Parathyroid adenoma (tissue), 2 donors: ENCODE measurements at regions not wholly inside any gene's neighbourhood (a gene's known extent, or its start where the extent isn't known, plus 50 kb on each side); places are given as distances from the start of the nearest gene placed in this dataset.

Source experiments
- H2AFZ ChIP-seq: fragments of 300-600 bp; sonication (generic); one replicate; pipeline ENCODE4 v1.7.0; 2017; ENCODE audit warnings: antibody characterized with exemption, mild to moderate bottlenecking
- H3K27ac ChIP-seq: fragments of 300-600 bp; sonication (generic); one replicate; pipeline ENCODE4 v1.7.0; 2017
- H3K27me3 ChIP-seq: fragments of 300-600 bp; sonication (generic); one replicate; pipeline ENCODE4 v1.7.0; 2017; ENCODE audit warnings: low read length; ENCODE audit not compliant: control insufficient read depth, insufficient read depth
- H3K36me3 ChIP-seq: fragments of 300-600 bp; sonication (generic); one replicate; pipeline ENCODE4 v1.7.0; 2017; ENCODE audit warnings: low read length; ENCODE audit not compliant: control insufficient read depth, insufficient read depth
- H3K4me1 ChIP-seq: fragments of 300-600 bp; sonication (generic); one replicate; pipeline ENCODE4 v1.7.0; 2017; ENCODE audit warnings: control low read depth
- H3K4me2 ChIP-seq: fragments of 300-600 bp; sonication (generic); one replicate; pipeline ENCODE4 v1.7.0; 2017; ENCODE audit warnings: low read length
- H3K4me3 ChIP-seq: fragments of 300-600 bp; sonication (generic); one replicate; pipeline ENCODE4 v1.7.0; 2017; ENCODE audit warnings: low read depth, low read length
- H3K79me2 ChIP-seq: fragments of 300-600 bp; sonication (generic); one replicate; pipeline ENCODE4 v1.7.0; 2017; ENCODE audit warnings: control low read depth
- H3K9ac ChIP-seq: fragments of 300-600 bp; sonication (generic); one replicate; pipeline ENCODE4 v1.7.0; 2017; ENCODE audit warnings: mild to moderate bottlenecking
- H3K9me3 ChIP-seq: fragments of 300-600 bp; sonication (generic); one replicate; pipeline ENCODE4 v1.7.0; 2017; ENCODE audit warnings: low read length; ENCODE audit not compliant: control insufficient read depth
- TF ChIP-seq, protein P1 (sequence below): fragments of 300-600 bp; sonication (generic); IDR thresholded peaks from one replicate; pipeline ENCODE4 v1.7.0; 2017; ENCODE audit warnings: antibody characterized with exemption, mild to moderate bottlenecking
- donor health status: primary hyperparathyroidism.

GRCh38 chr9:13386316-13386715, 106.8 kb upstream of the MPDZ start:
- no peak overlapping the region for H3K27ac ChIP-seq
- TF ChIP-seq, protein P1, sequence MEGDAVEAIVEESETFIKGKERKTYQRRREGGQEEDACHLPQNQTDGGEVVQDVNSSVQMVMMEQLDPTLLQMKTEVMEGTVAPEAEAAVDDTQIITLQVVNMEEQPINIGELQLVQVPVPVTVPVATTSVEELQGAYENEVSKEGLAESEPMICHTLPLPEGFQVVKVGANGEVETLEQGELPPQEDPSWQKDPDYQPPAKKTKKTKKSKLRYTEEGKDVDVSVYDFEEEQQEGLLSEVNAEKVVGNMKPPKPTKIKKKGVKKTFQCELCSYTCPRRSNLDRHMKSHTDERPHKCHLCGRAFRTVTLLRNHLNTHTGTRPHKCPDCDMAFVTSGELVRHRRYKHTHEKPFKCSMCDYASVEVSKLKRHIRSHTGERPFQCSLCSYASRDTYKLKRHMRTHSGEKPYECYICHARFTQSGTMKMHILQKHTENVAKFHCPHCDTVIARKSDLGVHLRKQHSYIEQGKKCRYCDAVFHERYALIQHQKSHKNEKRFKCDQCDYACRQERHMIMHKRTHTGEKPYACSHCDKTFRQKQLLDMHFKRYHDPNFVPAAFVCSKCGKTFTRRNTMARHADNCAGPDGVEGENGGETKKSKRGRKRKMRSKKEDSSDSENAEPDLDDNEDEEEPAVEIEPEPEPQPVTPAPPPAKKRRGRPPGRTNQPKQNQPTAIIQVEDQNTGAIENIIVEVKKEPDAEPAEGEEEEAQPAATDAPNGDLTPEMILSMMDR = no peak
- H3K4me3 ChIP-seq = no peak overlapping the region
- H3K9me3 ChIP-seq = no peaks in the 10 kb centered on the region
- H3K27me3 ChIP-seq = no peaks in the 10 kb centered on the region
- H3K79me2 ChIP-seq = no peaks in the 10 kb centered on the region
- no peak overlapping the region for H3K9ac ChIP-seq
- H3K4me2 ChIP-seq = no peak overlapping the region
- H2AFZ ChIP-seq = no peak overlapping the region
- H3K4me1 ChIP-seq = no peaks in the 10 kb centered on the region
- no peaks in the 10 kb centered on the region for H3K36me3 ChIP-seq

DNA sequence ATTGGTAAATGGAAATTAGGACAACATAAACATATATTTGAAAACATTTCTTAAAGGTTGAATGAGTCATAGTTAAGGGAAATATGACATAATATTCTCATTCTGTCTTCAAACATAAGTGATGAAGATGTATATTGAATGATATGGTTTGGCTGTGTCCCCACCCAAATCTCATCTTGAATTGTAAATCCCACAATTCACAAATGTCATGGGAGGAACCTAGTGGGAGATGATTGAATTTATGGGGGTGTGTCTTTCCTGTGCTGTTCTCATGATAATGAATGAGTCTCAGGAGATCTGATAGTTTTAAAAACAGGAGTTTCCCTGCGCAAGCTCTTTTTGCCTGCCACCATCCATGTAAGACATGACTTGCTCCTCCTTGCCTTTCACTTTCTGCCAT, 104.4 kb upstream of the MPDZ start:
- TF ChIP-seq, protein P1 = no peak
- no peak overlapping the region for H3K4me3 ChIP-seq

DNA sequence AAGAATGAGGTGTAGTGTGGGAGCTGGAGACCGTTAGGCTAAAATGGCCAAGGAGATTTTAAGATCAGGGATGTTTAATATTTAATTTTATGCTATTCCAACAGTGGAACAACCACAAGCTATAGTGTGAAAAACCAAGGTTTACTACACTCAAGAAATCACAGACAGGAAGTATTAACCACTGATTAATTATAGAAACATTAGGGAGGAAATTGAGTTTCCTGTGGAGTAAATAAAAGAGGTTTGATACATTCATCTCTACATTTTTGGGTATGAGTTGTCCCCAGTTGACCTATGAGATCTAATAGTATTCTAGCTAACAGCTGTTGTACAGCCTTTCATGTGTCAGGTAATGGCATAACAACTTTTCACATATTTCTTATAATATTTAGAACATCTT, 103.7 kb upstream of the MPDZ start:
- Histone ChIP-seq H3K4me3 (no peak overlapping the region), H3K9ac (no peak overlapping the region), H3K9me3 (no peaks in the 10 kb centered on the region), H3K4me2 (no peak overlapping the region), H3K4me1 (no peaks in the 10 kb centered on the region), H3K79me2 (no peaks in the 10 kb centered on the region), H3K27ac (no peak overlapping the region), H3K27me3 (no peaks in the 10 kb centered on the region), H2AFZ (no peak overlapping the region), H3K36me3 (no peaks in the 10 kb centered on the region)
- TF ChIP-seq, protein P1 = no peak

More for the DNA sequence above, 104.4 kb upstream of the MPDZ start:
- Histone ChIP-seq H3K4me2 (no peak overlapping the region), H3K9ac (no peak overlapping the region), H3K36me3 (no peaks in the 10 kb centered on the region), H2AFZ (no peak overlapping the region), H3K9me3 (no peaks in the 10 kb centered on the region), H3K79me2 (no peaks in the 10 kb centered on the region), H3K4me1 (no peaks in the 10 kb centered on the region), H3K27me3 (no peaks in the 10 kb centered on the region), H3K27ac (no peak overlapping the region)

DNA sequence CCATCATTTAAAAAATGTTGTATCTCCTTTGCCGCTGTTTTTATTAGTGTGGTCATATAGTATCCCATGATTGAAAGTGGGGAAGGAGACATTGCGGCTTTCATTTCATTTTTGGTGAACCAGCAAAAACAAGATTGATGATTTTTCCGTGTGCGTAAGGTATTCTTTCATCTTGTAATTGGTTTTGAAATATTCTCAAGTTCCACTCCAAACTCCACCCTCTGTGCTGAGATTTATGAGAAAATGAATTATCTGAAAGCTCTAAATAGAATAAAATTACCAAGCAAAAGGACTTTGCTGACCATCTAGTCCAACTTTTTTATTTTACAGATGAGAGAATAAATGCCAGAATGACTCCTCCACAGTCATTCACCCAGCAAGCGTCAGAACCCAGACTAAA, 103.1 kb upstream of the MPDZ start:
- H2AFZ ChIP-seq = no peak overlapping the region
- no peaks in the 10 kb centered on the region for H3K4me1 ChIP-seq
- TF ChIP-seq, protein P1 = no peak
- H3K9me3 ChIP-seq = no peaks in the 10 kb centered on the region
- no peak overlapping the region for H3K4me3 ChIP-seq
- H3K27me3 ChIP-seq = no peaks in the 10 kb centered on the region
- no peaks in the 10 kb centered on the region for H3K36me3 ChIP-seq
- no peak overlapping the region for H3K4me2 ChIP-seq
- H3K9ac ChIP-seq = no peak overlapping the region
- H3K27ac ChIP-seq = no peak overlapping the region
- no peaks in the 10 kb centered on the region for H3K79me2 ChIP-seq

DNA sequence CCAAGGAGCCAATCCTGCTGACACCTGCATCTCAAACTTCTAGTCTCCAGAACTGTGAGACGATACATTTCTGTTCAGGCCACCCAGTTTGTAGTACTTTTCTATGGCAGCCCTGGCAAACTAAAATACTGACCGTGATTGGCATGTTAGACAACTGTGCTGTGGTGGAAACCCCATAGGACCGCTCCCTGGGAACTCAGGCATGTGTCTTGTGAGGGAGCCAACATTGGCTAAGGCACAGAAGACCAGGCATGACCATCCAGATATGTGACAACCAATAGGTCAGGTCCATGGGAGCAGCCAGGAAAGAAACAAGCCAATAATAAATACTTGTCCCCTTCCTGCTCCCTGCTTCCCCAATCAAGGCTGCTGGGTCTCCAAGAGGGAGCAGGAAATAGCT, 101.4 kb upstream of the MPDZ start:
- TF ChIP-seq, protein P1 = no peak
- Histone ChIP-seq H2AFZ (no peak overlapping the region), H3K36me3 (no peaks in the 10 kb centered on the region), H3K4me3 (no peak overlapping the region), H3K4me1 (no peaks in the 10 kb centered on the region), H3K27me3 (no peaks in the 10 kb centered on the region), H3K4me2 (no peak overlapping the region), H3K9me3 (no peaks in the 10 kb centered on the region), H3K79me2 (no peaks in the 10 kb centered on the region), H3K27ac (no peak overlapping the region), H3K9ac (no peak overlapping the region)
